Activated B cell treated with CpG ODN at 0.5 μM for 24 hours (primary cell): ENCODE measurements at regions not wholly inside any gene's neighbourhood (a gene's known extent, or its start where the extent isn't known, plus 50 kb on each side); places are given as distances from the start of the nearest gene placed in this dataset.

ENCODE experiments used
- ATAC-seq: fragments of 200-7000 bp; cut with Tn5 transposase; one replicate; pipeline ENCODE4 v1.10.0; 2021; ENCODE audit warnings: low read depth, mild to moderate bottlenecking, moderate library complexity
- CTCF ChIA-PET: fragments of 350-600 bp; sonication (Branson Sonifier 250); formaldehyde crosslinking; loops from one replicate; lab custom pipeline; 2021; ENCODE audit warnings: antibody characterized with exemption; lab: Charles Lee
- POLR2A ChIA-PET: fragments of 350-600 bp; sonication (Branson Sonifier 250); formaldehyde crosslinking; loops from one replicate; lab custom pipeline; 2021; ENCODE audit warnings: antibody characterized with exemption; lab: Charles Lee
- DNase-seq: peaks from one replicate; pipeline ENCODE4 v3.0.0; 2022
- H3K27ac Mint-ChIP-seq: one replicate; pipeline ENCODE4 v1.8.0; 2020; ENCODE audit warnings: mixed read lengths
- H3K27me3 Mint-ChIP-seq: one replicate; pipeline ENCODE4 v1.8.0; 2021; ENCODE audit warnings: mixed read lengths
- H3K36me3 Mint-ChIP-seq: one replicate; pipeline ENCODE4 v1.8.0; 2021; ENCODE audit warnings: low read depth, mixed read lengths
- H3K4me1 Mint-ChIP-seq: one replicate; pipeline ENCODE4 v1.8.0; 2021; ENCODE audit warnings: mixed read lengths
- H3K4me3 Mint-ChIP-seq: one replicate; pipeline ENCODE4 v1.8.0; 2020; ENCODE audit warnings: mild to moderate bottlenecking, mixed read lengths
- H3K9me3 Mint-ChIP-seq: one replicate; pipeline ENCODE4 v1.8.0; 2020; ENCODE audit warnings: mixed read lengths
- CTCF ChIP-seq: fragments of 200-600 bp; IDR thresholded peaks from one replicate; pipeline ENCODE4 v1.8.0; 2022; ENCODE audit warnings: antibody characterized with exemption, mild to moderate bottlenecking
- intact Hi-C: fragments of 100-400 bp; cut with micrococcal nuclease; formaldehyde crosslinking; loops from one replicate; pipeline ENCODE4 v1.15.1; 2024

DNA sequence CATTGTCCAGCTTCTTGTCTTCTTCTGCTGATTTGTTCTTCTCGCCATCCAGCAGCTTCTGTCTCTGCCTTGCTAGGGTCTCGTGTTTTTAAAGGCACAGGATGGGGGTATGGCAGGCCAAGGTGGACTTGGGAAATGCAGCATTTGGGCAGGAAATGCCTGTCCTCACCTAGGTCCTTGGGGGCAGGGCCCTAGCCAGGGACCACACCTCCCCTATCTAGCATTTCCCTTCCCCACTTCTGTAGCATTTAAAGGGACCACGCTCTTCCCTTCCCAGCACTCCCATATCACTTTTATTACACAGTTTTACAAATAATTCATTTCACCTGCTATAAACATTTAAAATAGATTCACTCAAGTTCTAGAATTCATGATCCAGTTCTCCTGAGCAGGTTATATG is 315.4 kb upstream of the LMCD1 start:
- no peak for DNase-seq
- intact Hi-C loops = no loop called here
- H3K36me3 Mint-ChIP-seq = no peaks in the 10 kb centered on the region
- H3K9me3 Mint-ChIP-seq = peaks cover under 1% of the 10 kb centered on the region
- H3K4me1 Mint-ChIP-seq = peaks cover 2% of the 10 kb centered on the region
- no peak overlapping the region for H3K4me3 Mint-ChIP-seq
- TF ChIP-seq CTCF = no peak
- no peak overlapping the region for H3K27ac Mint-ChIP-seq
- no peaks in the 10 kb centered on the region for H3K27me3 Mint-ChIP-seq
- POLR2A ChIA-PET = no interaction called here
- CTCF ChIA-PET = no interaction called here
- no peak for ATAC-seq

DNA sequence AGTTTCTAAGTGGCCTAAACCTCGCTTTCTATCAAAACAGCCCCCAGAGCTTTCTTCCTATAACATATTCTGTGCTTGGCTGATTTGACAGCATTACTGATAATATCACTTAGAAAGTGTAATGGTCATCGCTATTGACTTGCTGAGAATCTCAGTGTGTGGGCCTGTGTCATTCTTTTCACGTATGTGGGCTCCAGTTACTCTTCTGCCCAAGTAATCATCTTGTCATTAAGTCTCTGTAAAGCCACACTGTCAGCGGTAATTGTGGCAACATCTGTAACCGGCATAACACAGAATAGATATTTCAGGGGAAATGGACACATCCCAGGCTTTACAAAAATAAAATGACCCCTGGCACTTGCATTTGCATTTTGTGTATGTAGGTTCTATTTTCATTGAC is 313.6 kb upstream of the LMCD1 start:
- Mint-ChIP-seq H3K36me3 (no peaks in the 10 kb centered on the region), H3K9me3 (peaks cover 6% of the 10 kb centered on the region), H3K4me1 (peaks cover 2% of the 10 kb centered on the region), H3K27me3 (no peaks in the 10 kb centered on the region), H3K27ac (no peak overlapping the region), H3K4me3 (no peak overlapping the region)
- ATAC-seq (no peak), DNase-seq (no peak)
- POLR2A ChIA-PET = no interaction called here
- intact Hi-C loops = no loop called here
- CTCF ChIA-PET = no interaction called here
- TF ChIP-seq CTCF = no peak

GRCh38 chr3:8189051-8189450 is 312.6 kb upstream of the LMCD1 start:
- ChIA-PET CTCF (no interaction called here), POLR2A (no interaction called here)
- Mint-ChIP-seq H3K4me3 (no peak overlapping the region), H3K9me3 (peaks cover 6% of the 10 kb centered on the region), H3K27me3 (no peaks in the 10 kb centered on the region), H3K36me3 (no peaks in the 10 kb centered on the region), H3K4me1 (no peaks in the 10 kb centered on the region), H3K27ac (no peak overlapping the region)
- ATAC-seq (no peak), DNase-seq (no peak)
- TF ChIP-seq CTCF = no peak
- intact Hi-C loops = no loop called here

- Mint-ChIP-seq H3K4me3 (no peak overlapping the region), H3K9me3 (peaks cover 6% of the 10 kb centered on the region), H3K27me3 (no peaks in the 10 kb centered on the region), H3K27ac (no peak overlapping the region), H3K4me1 (no peaks in the 10 kb centered on the region), H3K36me3 (no peaks in the 10 kb centered on the region)
- ChIA-PET POLR2A (no interaction called here), CTCF (no interaction called here)
- ATAC-seq (no peak), DNase-seq (no peak)
- TF ChIP-seq CTCF = no peak
- intact Hi-C loops = no loop called here
Observed at GRCh38 chr3:8191406-8191805, 310.2 kb upstream of the LMCD1 start.

DNA sequence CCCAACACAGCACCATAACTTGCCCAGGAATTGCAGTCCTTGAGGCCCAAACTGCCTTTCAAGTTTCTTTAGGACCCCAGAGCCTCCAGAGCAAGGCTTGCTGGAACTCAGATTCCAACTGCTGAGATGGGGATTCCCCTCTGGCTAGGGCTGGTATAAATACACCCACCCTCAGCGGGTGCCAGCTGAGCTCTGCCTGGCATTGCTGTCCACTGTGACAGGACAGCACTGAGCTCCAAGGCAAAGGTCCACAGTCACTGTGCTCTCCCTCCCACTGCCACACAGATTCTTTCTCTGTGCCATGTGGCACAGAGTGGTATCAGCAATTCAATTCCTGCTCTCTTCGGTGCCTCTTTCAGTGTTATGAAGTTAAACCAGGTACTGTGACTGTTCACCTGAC is 304.2 kb upstream of the LMCD1 start:
- Mint-ChIP-seq H3K9me3 (no peaks in the 10 kb centered on the region), H3K4me1 (no peaks in the 10 kb centered on the region), H3K36me3 (no peaks in the 10 kb centered on the region), H3K27me3 (no peaks in the 10 kb centered on the region), H3K27ac (no peak overlapping the region), H3K4me3 (no peak overlapping the region)
- no peak for DNase-seq
- intact Hi-C loops = no loop called here
- ChIA-PET CTCF (no interaction called here), POLR2A (no interaction called here)
- TF ChIP-seq CTCF = no peak
- ATAC-seq = no peak
